GM12865 (cell line): ENCODE measurements at regions not wholly inside any gene's neighbourhood (a gene's known extent, or its start where the extent isn't known, plus 50 kb on each side); places are given as distances from the start of the nearest gene placed in this dataset.

Experiments
- DNase-seq: peaks from one replicate; pipeline ENCODE4 v3.0.0; 2010; ENCODE audit warnings: low read depth
- H3K4me3 ChIP-seq: 2 replicates; pipeline ENCODE4 v1.5.1; 2011; ENCODE audit warnings: mild to moderate bottlenecking, low read depth, low read length, control low read depth
- CTCF ChIP-seq: IDR thresholded peaks from 2 replicates; pipeline ENCODE4 v1.5.1; 2011; ENCODE audit warnings: low read length, control low read depth, low read depth, inconsistent platforms; ENCODE audit not compliant: insufficient read depth; ENCODE audit errors: missing control alignments

GRCh38 chr22:47371263-47372090 lies 609.0 kb downstream of the TBC1D22A start:
- no peak for DNase-seq
- no peak for TF ChIP-seq CTCF
- no peak overlapping the region for H3K4me3 ChIP-seq

GRCh38 chr22:47370448-47371262 lies 608.2 kb downstream of the TBC1D22A start:
- H3K4me3 ChIP-seq = no peak overlapping the region
- TF ChIP-seq CTCF = no peak
- DNase-seq = no peak

- no peak for TF ChIP-seq CTCF
- no peak overlapping the region for H3K4me3 ChIP-seq
- DNase-seq = no peak
Observed at GRCh38 chr22:47369431-47370015, 607.1 kb downstream of the TBC1D22A start.

GRCh38 chr22:47369020-47369419 lies 606.6 kb downstream of the TBC1D22A start:
- no peak overlapping the region for H3K4me3 ChIP-seq
- DNase-seq = no peak
- TF ChIP-seq CTCF = no peak

- DNase-seq = no peak
- no peak for TF ChIP-seq CTCF
- H3K4me3 ChIP-seq = no peak overlapping the region
Observed at GRCh38 chr22:47367993-47368945, 605.8 kb downstream of the TBC1D22A start.

GRCh38 chr22:47367107-47367690 lies 604.7 kb downstream of the TBC1D22A start:
- no peak for DNase-seq
- H3K4me3 ChIP-seq = no peak overlapping the region
- TF ChIP-seq CTCF = no peak
